ENCODE measurements at regions not wholly inside any gene's neighbourhood (a gene's known extent, or its start where the extent isn't known, plus 50 kb on each side); places are given as distances from the start of the nearest gene placed in this dataset.
"Not testable (repeated sequence)": the region's sequence is repeated elsewhere in the genome, so short reads cannot be mapped to it uniquely, and the experiment has no call there.

- DNase-seq (ENCODE audit: low read depth in 1 of 2, low spot score in 1 of 2); ATAC-seq; H3K27ac ChIP-seq; FAIRE-seq; H3K4me3 ChIP-seq; H3K4me2 ChIP-seq; H3K4me1 ChIP-seq; POLR2A ChIA-PET; CTCF ChIA-PET; H3K9me3 ChIP-seq: not testable (repeated sequence)
- TF ChIP-seq MAFK (IDR thresholded peaks at IDR 0.05; ENCODE audit: partially characterized antibody) = peak; percentile 52
- WGBS (ENCODE audit: missing lambda C conversion rate) = 17% methylated on average over 3 of the region's 3 CpGs
Measured at GRCh38 chrX:82537205-82537604, 970.9 kb upstream of the POU3F4 start.

- no peaks in the 10 kb centered on the region for H3K9me3 ChIP-seq
- DNase-seq (ENCODE audit: low read depth in 1 of 2, low spot score in 1 of 2) = no peak
- POLR2A ChIA-PET = no interaction called here
- H3K4me1 ChIP-seq = no peaks in the 10 kb centered on the region
- WGBS (ENCODE audit: missing lambda C conversion rate) = 91% methylated on average over 2 of the region's 2 CpGs
- H3K4me2 ChIP-seq = no peak overlapping the region
- peak; percentile 93 for FAIRE-seq
- no peak overlapping the region for H3K4me3 ChIP-seq
- CTCF ChIA-PET = no interaction called here
- no peak for TF ChIP-seq EHMT2 (IDR thresholded peaks at IDR 0.05; ENCODE audit: low read depth)
- no peak for TF ChIP-seq NPAS2 (CRISPR knock-in tag; IDR thresholded peaks at IDR 0.05; ENCODE audit: borderline replicate concordance)
- TF ChIP-seq NR3C1 (IDR thresholded peaks at IDR 0.05) = no peak
- no peak for TF ChIP-seq CBX8 (IDR thresholded peaks at IDR 0.05)
- TF ChIP-seq FOSB (CRISPR knock-in tag; IDR thresholded peaks at IDR 0.05) = no peak
- TF ChIP-seq HMGXB4 (CRISPR knock-in tag; IDR thresholded peaks at IDR 0.05; ENCODE audit: borderline replicate concordance) = no peak
- no peak for TF ChIP-seq ESRRA (IDR thresholded peaks at IDR 0.05; ENCODE audit: borderline replicate concordance, low read length)
- TF ChIP-seq CHD4 (IDR thresholded peaks at IDR 0.05; ENCODE audit: borderline replicate concordance) = no peak
- ATAC-seq = no peak
- no peak overlapping the region for H3K27ac ChIP-seq
Measured at GRCh38 chrX:82541822-82542221, 966.3 kb upstream of the POU3F4 start.

- H3K9me3 ChIP-seq, H3K4me3 ChIP-seq, POLR2A ChIA-PET: not testable (repeated sequence)
Measured at GRCh38 chrX:82552201-82552600, 955.9 kb upstream of the POU3F4 start.

GRCh38 chrX:82556588-82556987 is 951.5 kb upstream of the POU3F4 start:
- ChIA-PET CTCF (no interaction called here), POLR2A (no interaction called here)
- Histone ChIP-seq H3K9me3 (no peaks in the 10 kb centered on the region; the same call in 2 of the 3 replicates), H3K4me1 (no peaks in the 10 kb centered on the region), H3K4me3 (no peak overlapping the region), H3K27ac (no peak overlapping the region), H3K4me2 (no peak overlapping the region)
- DNase-seq (ENCODE audit: low read depth in 1 of 2, low spot score in 1 of 2) (no peak), FAIRE-seq (peak; percentile 59), ATAC-seq (no peak)
- 0% methylated on average over 1 of the region's 1 CpG for WGBS (ENCODE audit: missing lambda C conversion rate)
- TF ChIP-seq PHF8 (IDR thresholded peaks at IDR 0.05; ENCODE audit: borderline replicate concordance, low read depth) (no peak), ZFP36 (IDR thresholded peaks at IDR 0.05; ENCODE audit: borderline replicate concordance, partially characterized antibody) (peak; percentile 48), EHF (CRISPR knock-in tag; IDR thresholded peaks at IDR 0.05) (no peak)

More at GRCh38 chrX:82552201-82552600, 955.9 kb upstream of the POU3F4 start:
- H3K4me2 ChIP-seq; H3K27ac ChIP-seq; H3K4me1 ChIP-seq; FAIRE-seq; ATAC-seq; DNase-seq (ENCODE audit: low read depth in 1 of 2, low spot score in 1 of 2): not testable (repeated sequence)
- CTCF ChIA-PET = interaction anchor here (0.7 kb wide), 1 partner anchor 29 kb away, joined by 3 read pairs; no protein-coding TSS in a partner anchor
- WGBS (ENCODE audit: missing lambda C conversion rate) = 55% methylated on average over 18 of the region's 21 CpGs

- Histone ChIP-seq H3K27ac (no peak overlapping the region), H3K4me2 (no peak overlapping the region), H3K4me3 (no peak overlapping the region), H3K9me3 (no peaks in the 10 kb centered on the region), H3K4me1 (no peaks in the 10 kb centered on the region)
- ChIA-PET POLR2A (no interaction called here), CTCF (no interaction called here)
- DNase-seq (ENCODE audit: low read depth in 1 of 2, low spot score in 1 of 2) (no peak), FAIRE-seq (no peak), ATAC-seq (no peak)
- 9% methylated on average over 3 of the region's 3 CpGs for WGBS (ENCODE audit: missing lambda C conversion rate)
- TF ChIP-seq PBX3 (IDR thresholded peaks at IDR 0.05) (no peak), HOXB5 (CRISPR knock-in tag; IDR thresholded peaks at IDR 0.05) (no peak)
Measured at GRCh38 chrX:82585868-82586267, 922.2 kb upstream of the POU3F4 start.

Measured in A549 (cell line).